Neutrophil (primary cell): ENCODE measurements at regions not wholly inside any gene's neighbourhood (a gene's known extent, or its start where the extent isn't known, plus 50 kb on each side); places are given as distances from the start of the nearest gene placed in this dataset.

Source experiments
- H3K27ac ChIP-seq: fragments of 200-600 bp; sonication (generic); 2 replicates; pipeline ENCODE4 v1.5.1; 2016; ENCODE audit warnings: mild to moderate bottlenecking, moderate library complexity
- H3K27me3 ChIP-seq: fragments of 200-600 bp; sonication (generic); 2 replicates; pipeline ENCODE4 v1.6.0; 2016; ENCODE audit warnings: mild to moderate bottlenecking
- H3K36me3 ChIP-seq: fragments of 200-600 bp; sonication (generic); 2 replicates; pipeline ENCODE4 v1.5.1; 2017
- H3K4me1 ChIP-seq, 2 experiments: fragments of 200-600 bp in 1 of 2; sonication (generic) in 1 of 2; 1 replicate in 1 of 2; 2 replicates in 1 of 2; pipeline versions ENCODE4 v1.5.1 to v1.6.1; 2013 to 2016; ENCODE audit warnings: low read depth in 1 of 2, low read length in 1 of 2, mild to moderate bottlenecking in 1 of 2, moderate library complexity in 1 of 2; ENCODE audit not compliant: control insufficient read depth in 1 of 2, insufficient read depth in 1 of 2
- H3K4me3 ChIP-seq, 2 experiments: fragments of 200-600 bp in 1 of 2; sonication (generic) in 1 of 2; 1 replicate in 1 of 2; 2 replicates in 1 of 2; pipeline ENCODE4 v1.5.1; 2013 to 2016; ENCODE audit warnings: low read depth in 1 of 2, low read length in 1 of 2, mild to moderate bottlenecking in 1 of 2, moderate library complexity in 1 of 2
- H3K9me3 ChIP-seq: fragments of 200-600 bp; sonication (generic); 2 replicates; pipeline ENCODE4 v1.5.1; 2016
- TF ChIP-seq, protein P1 (sequence below): fragments of 200-600 bp; sonication (generic); IDR thresholded peaks from 2 replicates; pipeline ENCODE4 v1.5.1; 2016; ENCODE audit warnings: antibody characterized with exemption

DNA sequence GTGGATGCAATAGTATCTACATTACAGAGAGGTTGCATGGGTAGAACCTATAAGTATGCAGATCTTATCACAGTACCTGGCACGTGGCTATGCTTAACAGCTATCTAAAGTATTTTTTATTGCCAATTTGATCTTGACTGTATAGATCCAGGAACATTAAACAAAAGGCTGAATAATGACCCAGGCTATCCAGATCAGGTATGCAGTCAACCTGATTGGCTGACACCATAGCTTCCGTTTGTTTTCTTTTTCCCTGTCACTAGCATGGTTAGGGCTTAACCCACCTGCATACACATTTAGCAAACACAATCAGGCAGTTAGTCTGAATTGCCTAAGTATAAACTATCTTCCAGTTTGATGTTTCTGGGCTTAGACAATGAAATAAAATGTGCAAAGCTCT, 264.9 kb upstream of the PLXNA2 start:
- Histone ChIP-seq H3K4me1 (no peaks in the 10 kb centered on the region), H3K27me3 (no peaks in the 10 kb centered on the region), H3K4me3 (no peak overlapping the region), H3K27ac (no peak overlapping the region), H3K9me3 (no peaks in the 10 kb centered on the region), H3K36me3 (no peaks in the 10 kb centered on the region)
- TF ChIP-seq, protein P1, sequence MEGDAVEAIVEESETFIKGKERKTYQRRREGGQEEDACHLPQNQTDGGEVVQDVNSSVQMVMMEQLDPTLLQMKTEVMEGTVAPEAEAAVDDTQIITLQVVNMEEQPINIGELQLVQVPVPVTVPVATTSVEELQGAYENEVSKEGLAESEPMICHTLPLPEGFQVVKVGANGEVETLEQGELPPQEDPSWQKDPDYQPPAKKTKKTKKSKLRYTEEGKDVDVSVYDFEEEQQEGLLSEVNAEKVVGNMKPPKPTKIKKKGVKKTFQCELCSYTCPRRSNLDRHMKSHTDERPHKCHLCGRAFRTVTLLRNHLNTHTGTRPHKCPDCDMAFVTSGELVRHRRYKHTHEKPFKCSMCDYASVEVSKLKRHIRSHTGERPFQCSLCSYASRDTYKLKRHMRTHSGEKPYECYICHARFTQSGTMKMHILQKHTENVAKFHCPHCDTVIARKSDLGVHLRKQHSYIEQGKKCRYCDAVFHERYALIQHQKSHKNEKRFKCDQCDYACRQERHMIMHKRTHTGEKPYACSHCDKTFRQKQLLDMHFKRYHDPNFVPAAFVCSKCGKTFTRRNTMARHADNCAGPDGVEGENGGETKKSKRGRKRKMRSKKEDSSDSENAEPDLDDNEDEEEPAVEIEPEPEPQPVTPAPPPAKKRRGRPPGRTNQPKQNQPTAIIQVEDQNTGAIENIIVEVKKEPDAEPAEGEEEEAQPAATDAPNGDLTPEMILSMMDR = no peak

DNA sequence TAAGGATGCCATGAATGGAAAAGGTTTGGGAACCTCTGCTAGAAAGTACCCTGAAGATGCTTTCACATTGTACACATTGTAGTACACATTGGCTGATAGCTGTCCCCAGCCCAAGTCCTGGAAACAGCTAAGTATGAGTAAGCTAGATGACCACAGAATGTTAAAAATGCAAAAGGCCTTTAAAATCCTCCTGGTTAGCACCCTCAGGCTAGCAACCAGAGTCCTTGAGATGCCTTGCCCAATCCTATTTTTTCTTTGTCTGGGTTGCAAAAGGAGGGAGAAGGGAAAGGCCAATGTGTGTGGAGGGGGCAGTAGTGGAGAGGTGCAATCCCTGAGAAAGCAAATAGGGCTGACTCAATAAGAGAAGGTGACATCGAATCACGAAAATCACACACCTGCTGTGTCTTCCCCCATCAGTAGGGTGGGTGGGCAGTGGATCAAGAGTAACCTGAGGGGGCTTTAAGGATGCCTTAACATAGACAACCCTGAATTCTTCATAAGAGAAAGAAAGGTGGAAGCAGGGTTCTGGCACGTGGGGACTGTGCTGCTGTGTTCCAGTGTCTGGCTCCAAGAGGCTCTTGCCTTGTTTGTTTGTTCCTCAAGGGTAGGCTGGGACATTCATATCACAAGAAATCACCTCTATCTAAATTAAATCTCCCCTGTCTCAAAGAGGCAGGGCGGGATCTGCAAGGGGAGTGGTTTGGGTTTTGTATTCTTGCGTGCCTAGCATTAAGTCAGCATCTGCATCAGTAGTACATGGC, 266.2 kb upstream of the PLXNA2 start:
- Histone ChIP-seq H3K4me1 (no peaks in the 10 kb centered on the region), H3K27ac (no peak overlapping the region), H3K27me3 (no peaks in the 10 kb centered on the region), H3K4me3 (no peak overlapping the region), H3K9me3 (no peaks in the 10 kb centered on the region), H3K36me3 (no peaks in the 10 kb centered on the region)
- TF ChIP-seq, protein P1 = no peak

DNA sequence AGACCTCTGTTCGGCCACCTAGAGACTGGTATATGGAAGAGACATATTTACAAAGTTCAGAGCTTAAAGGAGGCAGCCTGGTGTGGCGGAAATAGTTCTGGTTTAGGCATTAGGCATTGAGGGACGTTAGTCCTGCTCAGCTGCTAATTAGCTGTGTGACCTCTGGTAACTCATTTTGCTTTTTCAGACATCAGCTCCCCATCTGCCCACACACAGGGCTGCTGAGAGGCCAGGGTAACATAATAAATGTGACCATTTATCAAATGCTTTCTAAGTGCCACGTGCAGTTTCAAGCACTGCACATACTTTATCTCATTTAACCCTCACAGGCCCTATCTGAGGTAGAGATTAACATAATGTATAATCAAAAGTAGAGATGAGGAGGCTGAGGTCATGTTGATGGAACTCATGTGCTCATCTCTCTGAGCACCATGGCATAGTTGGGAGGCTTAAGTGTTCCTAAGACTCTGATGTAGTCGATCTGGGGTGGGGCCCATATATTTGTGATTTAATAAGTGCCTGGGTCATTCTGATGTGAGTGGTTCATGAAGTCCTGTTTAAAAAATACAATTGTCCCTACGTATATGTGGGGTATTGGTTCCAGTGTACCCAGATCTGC, 267.2 kb upstream of the PLXNA2 start:
- Histone ChIP-seq H3K4me3 (no peak overlapping the region), H3K36me3 (no peaks in the 10 kb centered on the region), H3K9me3 (no peaks in the 10 kb centered on the region), H3K27me3 (no peaks in the 10 kb centered on the region), H3K27ac (no peak overlapping the region), H3K4me1 (no peaks in the 10 kb centered on the region)
- TF ChIP-seq, protein P1 = no peak

- TF ChIP-seq, protein P1 = no peak
- no peak overlapping the region for H3K4me3 ChIP-seq
Observed at GRCh38 chr1:208513799-208514198, 269.6 kb upstream of the PLXNA2 start.

GRCh38 chr1:208515129-208515528, 270.9 kb upstream of the PLXNA2 start:
- no peaks in the 10 kb centered on the region for H3K9me3 ChIP-seq
- H3K4me1 ChIP-seq = no peaks in the 10 kb centered on the region
- TF ChIP-seq, protein P1 = no peak
- H3K27ac ChIP-seq = no peak overlapping the region
- no peaks in the 10 kb centered on the region for H3K36me3 ChIP-seq
- no peak overlapping the region for H3K4me3 ChIP-seq
- no peaks in the 10 kb centered on the region for H3K27me3 ChIP-seq

More at GRCh38 chr1:208513799-208514198, 269.6 kb upstream of the PLXNA2 start:
- Histone ChIP-seq H3K27me3 (no peaks in the 10 kb centered on the region), H3K27ac (no peak overlapping the region), H3K4me1 (no peaks in the 10 kb centered on the region), H3K9me3 (no peaks in the 10 kb centered on the region), H3K36me3 (no peaks in the 10 kb centered on the region)
